ENCODE measurements at regions not wholly inside any gene's neighbourhood (a gene's known extent, or its start where the extent isn't known, plus 50 kb on each side); places are given as distances from the start of the nearest gene placed in this dataset.

- no peak for TF ChIP-seq POLR2AphosphoS5 (IDR thresholded peaks at IDR 0.05)
- TF ChIP-seq, protein P1, sequence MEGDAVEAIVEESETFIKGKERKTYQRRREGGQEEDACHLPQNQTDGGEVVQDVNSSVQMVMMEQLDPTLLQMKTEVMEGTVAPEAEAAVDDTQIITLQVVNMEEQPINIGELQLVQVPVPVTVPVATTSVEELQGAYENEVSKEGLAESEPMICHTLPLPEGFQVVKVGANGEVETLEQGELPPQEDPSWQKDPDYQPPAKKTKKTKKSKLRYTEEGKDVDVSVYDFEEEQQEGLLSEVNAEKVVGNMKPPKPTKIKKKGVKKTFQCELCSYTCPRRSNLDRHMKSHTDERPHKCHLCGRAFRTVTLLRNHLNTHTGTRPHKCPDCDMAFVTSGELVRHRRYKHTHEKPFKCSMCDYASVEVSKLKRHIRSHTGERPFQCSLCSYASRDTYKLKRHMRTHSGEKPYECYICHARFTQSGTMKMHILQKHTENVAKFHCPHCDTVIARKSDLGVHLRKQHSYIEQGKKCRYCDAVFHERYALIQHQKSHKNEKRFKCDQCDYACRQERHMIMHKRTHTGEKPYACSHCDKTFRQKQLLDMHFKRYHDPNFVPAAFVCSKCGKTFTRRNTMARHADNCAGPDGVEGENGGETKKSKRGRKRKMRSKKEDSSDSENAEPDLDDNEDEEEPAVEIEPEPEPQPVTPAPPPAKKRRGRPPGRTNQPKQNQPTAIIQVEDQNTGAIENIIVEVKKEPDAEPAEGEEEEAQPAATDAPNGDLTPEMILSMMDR (IDR thresholded peaks at IDR 0.05): no peak
- no peak for TF ChIP-seq POLR2A (IDR thresholded peaks at IDR 0.05)
- no peak for TF ChIP-seq EP300 (IDR thresholded peaks at IDR 0.05)
Measured at GRCh38 chr2:108182489-108182888, 57.3 kb upstream of the SULT1C3 start.
